IPS-18a (cell line): ENCODE measurements at regions not wholly inside any gene's neighbourhood (a gene's known extent, or its start where the extent isn't known, plus 50 kb on each side); places are given as distances from the start of the nearest gene placed in this dataset.

Experiments
- H3K27ac ChIP-seq: one replicate; pipeline ENCODE4 v1.5.1; 2013; ENCODE audit warnings: low read length
- H3K27me3 ChIP-seq: one replicate; pipeline ENCODE4 v1.6.1; 2013; ENCODE audit warnings: mild to moderate bottlenecking, low read length; ENCODE audit not compliant: control insufficient read depth, insufficient read depth
- H3K36me3 ChIP-seq: one replicate; pipeline ENCODE4 v1.6.1; 2013; ENCODE audit warnings: low read depth, low read length; ENCODE audit not compliant: control insufficient read depth
- H3K4me1 ChIP-seq: one replicate; pipeline ENCODE4 v1.6.1; 2013; ENCODE audit warnings: low read depth, low read length; ENCODE audit not compliant: control insufficient read depth
- H3K4me3 ChIP-seq: one replicate; pipeline ENCODE4 v1.5.1; 2013; ENCODE audit warnings: low read length
- H3K9ac ChIP-seq: one replicate; pipeline ENCODE4 v1.6.1; 2013; ENCODE audit warnings: mild to moderate bottlenecking, low read length, moderate library complexity
- H3K9me3 ChIP-seq: one replicate; pipeline ENCODE4 v1.6.1; 2013; ENCODE audit warnings: low read depth, low read length; ENCODE audit not compliant: control insufficient read depth

GRCh38 chr15:95302809-95303208, 1027.7 kb upstream of the NR2F2 start:
- H3K27ac ChIP-seq: no peak overlapping the region
- H3K9me3 ChIP-seq: no peaks in the 10 kb centered on the region
- H3K36me3 ChIP-seq: no peaks in the 10 kb centered on the region
- no peaks in the 10 kb centered on the region for H3K4me1 ChIP-seq
- H3K9ac ChIP-seq: no peak overlapping the region
- H3K4me3 ChIP-seq: no peak overlapping the region
- H3K27me3 ChIP-seq: no peaks in the 10 kb centered on the region

GRCh38 chr15:95303713-95304112, 1026.8 kb upstream of the NR2F2 start:
- Histone ChIP-seq H3K4me1 (no peaks in the 10 kb centered on the region), H3K9ac (no peak overlapping the region), H3K9me3 (no peaks in the 10 kb centered on the region), H3K36me3 (no peaks in the 10 kb centered on the region), H3K27me3 (no peaks in the 10 kb centered on the region), H3K4me3 (no peak overlapping the region), H3K27ac (no peak overlapping the region)

GRCh38 chr15:95304151-95304946, 1026.2 kb upstream of the NR2F2 start:
- Histone ChIP-seq H3K27me3 (no peaks in the 10 kb centered on the region), H3K9me3 (no peaks in the 10 kb centered on the region), H3K36me3 (no peaks in the 10 kb centered on the region), H3K4me3 (no peak overlapping the region), H3K27ac (no peak overlapping the region), H3K4me1 (no peaks in the 10 kb centered on the region), H3K9ac (no peak overlapping the region)

DNA sequence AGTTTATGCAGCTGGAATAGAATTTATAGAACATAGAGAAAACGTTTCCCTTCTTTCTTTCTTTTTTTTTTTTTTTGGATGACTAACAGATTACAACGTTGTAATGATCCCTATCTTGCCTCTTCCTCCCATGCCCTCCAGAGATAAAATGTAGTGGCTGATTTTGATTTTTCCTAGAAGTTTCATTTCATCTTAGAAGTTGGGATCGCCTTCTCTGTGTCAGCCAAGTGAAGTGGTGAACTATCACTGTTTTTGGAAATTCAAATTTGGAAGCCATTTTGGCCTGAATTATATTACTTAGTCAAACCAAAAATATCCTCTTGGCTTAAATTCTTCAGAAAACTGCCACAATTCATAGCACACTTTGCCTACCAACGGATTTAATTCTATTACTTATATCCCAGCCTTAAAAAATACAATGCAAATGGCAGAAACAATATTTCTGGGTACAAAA, 1025.5 kb upstream of the NR2F2 start:
- Histone ChIP-seq H3K4me1 (no peaks in the 10 kb centered on the region), H3K9me3 (no peaks in the 10 kb centered on the region), H3K9ac (no peak overlapping the region), H3K4me3 (no peak overlapping the region), H3K27me3 (no peaks in the 10 kb centered on the region), H3K27ac (no peak overlapping the region), H3K36me3 (no peaks in the 10 kb centered on the region)

- H3K9me3 ChIP-seq: no peaks in the 10 kb centered on the region
- H3K36me3 ChIP-seq: no peaks in the 10 kb centered on the region
- no peak overlapping the region for H3K9ac ChIP-seq
- H3K4me1 ChIP-seq: no peaks in the 10 kb centered on the region
- no peaks in the 10 kb centered on the region for H3K27me3 ChIP-seq
- H3K27ac ChIP-seq: no peak overlapping the region
- H3K4me3 ChIP-seq: no peak overlapping the region
These were observed 1023.4 kb upstream of the NR2F2 start for GRCh38 chr15:95307115-95307514.

GRCh38 chr15:95319242-95319641, 1011.3 kb upstream of the NR2F2 start:
- Histone ChIP-seq H3K4me3 (no peak overlapping the region), H3K36me3 (no peaks in the 10 kb centered on the region), H3K27ac (no peak overlapping the region), H3K4me1 (no peaks in the 10 kb centered on the region), H3K9me3 (no peaks in the 10 kb centered on the region), H3K27me3 (no peaks in the 10 kb centered on the region), H3K9ac (no peak overlapping the region)

DNA sequence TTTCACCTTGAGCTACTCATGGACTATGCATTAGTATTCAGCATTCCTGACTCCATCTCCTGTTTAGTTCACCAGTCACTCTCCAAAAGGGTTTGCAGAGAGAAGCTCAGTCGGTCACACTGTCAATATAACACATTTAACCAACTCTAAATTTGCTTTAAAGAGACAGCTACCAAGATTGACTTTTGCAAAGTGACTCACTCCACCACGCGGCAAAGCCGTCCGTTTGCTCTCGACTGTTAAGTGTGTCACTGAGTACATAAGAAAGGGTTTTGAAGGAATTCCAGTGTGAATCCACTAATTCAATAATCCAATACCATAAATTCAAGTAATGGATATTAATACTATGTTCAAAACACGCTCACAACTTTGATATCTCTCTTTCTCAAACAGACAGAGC, 1006.7 kb upstream of the NR2F2 start:
- Histone ChIP-seq H3K9ac (no peak overlapping the region), H3K4me3 (no peak overlapping the region), H3K9me3 (no peaks in the 10 kb centered on the region), H3K4me1 (no peaks in the 10 kb centered on the region), H3K36me3 (no peaks in the 10 kb centered on the region), H3K27ac (no peak overlapping the region), H3K27me3 (peaks cover 28% of the 10 kb centered on the region)

DNA sequence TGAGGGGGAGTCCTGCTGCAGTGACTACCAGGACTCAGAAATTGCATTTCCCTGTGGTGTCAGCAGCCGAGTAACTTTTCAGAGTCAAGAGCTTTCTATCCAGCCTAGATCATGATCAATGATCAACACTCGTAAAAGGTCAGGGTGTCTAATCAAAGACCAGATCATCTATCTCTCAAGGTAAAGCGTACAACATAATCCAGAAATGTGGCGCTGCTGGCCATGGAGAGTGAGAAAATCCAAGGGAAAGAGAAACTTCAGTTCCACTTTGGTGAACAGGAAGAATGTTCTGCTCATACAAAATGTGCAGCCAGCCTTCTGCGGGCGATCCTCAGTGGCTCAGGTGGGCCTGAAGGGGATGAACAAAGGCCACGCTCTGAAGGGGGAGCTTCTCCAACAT, 1005.8 kb upstream of the NR2F2 start:
- no peak overlapping the region for H3K4me3 ChIP-seq
- no peaks in the 10 kb centered on the region for H3K36me3 ChIP-seq
- H3K27ac ChIP-seq: no peak overlapping the region
- no peaks in the 10 kb centered on the region for H3K9me3 ChIP-seq
- peaks cover 28% of the 10 kb centered on the region for H3K27me3 ChIP-seq
- no peaks in the 10 kb centered on the region for H3K4me1 ChIP-seq
- H3K9ac ChIP-seq: no peak overlapping the region

- Histone ChIP-seq H3K4me1 (no peaks in the 10 kb centered on the region), H3K4me3 (no peak overlapping the region), H3K27me3 (peaks cover 28% of the 10 kb centered on the region), H3K36me3 (no peaks in the 10 kb centered on the region), H3K27ac (no peak overlapping the region), H3K9me3 (no peaks in the 10 kb centered on the region), H3K9ac (no peak overlapping the region)
These were observed 1004.6 kb upstream of the NR2F2 start for GRCh38 chr15:95325763-95326404.

DNA sequence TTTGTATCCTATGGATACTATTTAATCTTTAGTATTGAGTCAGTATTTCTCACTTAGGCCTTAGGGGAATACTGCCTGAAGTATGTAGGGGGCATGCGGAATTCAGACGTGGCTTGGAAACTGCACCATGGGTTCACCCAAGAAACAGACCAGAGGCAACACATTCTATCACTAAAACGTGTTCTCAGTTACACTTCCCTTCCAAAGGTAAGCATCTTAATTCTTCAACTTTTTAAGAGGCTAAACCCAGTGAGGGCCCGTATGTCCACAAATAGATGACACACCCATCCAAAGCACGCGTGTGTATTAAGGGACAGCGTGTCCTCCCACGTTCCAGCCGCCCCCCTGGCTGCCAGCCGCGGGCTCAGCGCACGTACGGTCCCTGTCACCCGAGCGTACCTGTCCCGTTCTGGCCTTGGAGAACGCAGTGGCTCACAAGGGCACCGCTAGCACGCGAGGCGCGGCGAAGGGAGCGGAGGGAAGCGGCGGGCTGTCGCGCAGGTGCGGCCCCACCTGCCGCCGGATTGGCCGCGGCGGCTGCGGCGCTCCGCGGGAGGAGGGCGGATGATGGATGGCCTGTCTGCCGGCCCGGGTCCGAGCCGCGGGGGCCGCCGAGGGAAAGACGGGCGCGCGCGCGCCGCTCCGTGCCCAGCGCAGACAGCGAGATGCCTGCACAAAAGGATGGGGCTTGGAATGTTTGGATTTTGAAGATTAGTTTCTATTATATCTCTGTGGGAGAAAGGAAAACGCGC, 1003.9 kb upstream of the NR2F2 start:
- Histone ChIP-seq H3K27me3 (peaks cover 28% of the 10 kb centered on the region), H3K36me3 (no peaks in the 10 kb centered on the region), H3K4me3 (peak overlapping the region; percentile 52), H3K27ac (no peak overlapping the region), H3K4me1 (no peaks in the 10 kb centered on the region), H3K9ac (no peak overlapping the region), H3K9me3 (no peaks in the 10 kb centered on the region)

- Histone ChIP-seq H3K27me3 (peaks cover 28% of the 10 kb centered on the region), H3K9me3 (no peaks in the 10 kb centered on the region), H3K4me3 (peak overlapping the region; percentile 52), H3K36me3 (no peaks in the 10 kb centered on the region), H3K27ac (no peak overlapping the region), H3K4me1 (no peaks in the 10 kb centered on the region), H3K9ac (no peak overlapping the region)
These were observed 1003.3 kb upstream of the NR2F2 start for GRCh38 chr15:95327183-95327525.
